Panc1 (cell line): ENCODE measurements at regions not wholly inside any gene's neighbourhood (a gene's known extent, or its start where the extent isn't known, plus 50 kb on each side); places are given as distances from the start of the nearest gene placed in this dataset.
A peak's percentile ranks its signal among the peaks of the same experiment; 100 is the strongest.

Experiments
- ATAC-seq: fragments of 200-7000 bp; cut with Tn5 transposase; 2 replicates; pipeline ENCODE4 v1.9.1; 2020; ENCODE audit warnings: mild to moderate bottlenecking, moderate library complexity
- BruUV-seq: library from RNA; stranded (reverse); fragments of 400-500 nt; replicated peaks from 2 replicates; lab custom pipeline; 2021; lab: Mats Ljungman, UMichigan
- CTCF ChIA-PET: fragments of 300-600 bp; sonication (Branson Sonifier 250); formaldehyde crosslinking; loops from one replicate; lab custom pipeline; 2022; ENCODE audit warnings: antibody characterized with exemption; lab: Charles Lee
- POLR2A ChIA-PET: fragments of 300-600 bp; sonication (Branson Sonifier 250); formaldehyde crosslinking; loops from one replicate; lab custom pipeline; 2022; ENCODE audit warnings: antibody characterized with exemption; lab: Charles Lee
- DNase-seq: peaks from one replicate; pipeline ENCODE4 v3.0.0-alpha.2; 2010; ENCODE audit warnings: low read depth, low spot score
- H3K27ac ChIP-seq: 2 replicates; pipeline ENCODE4 v1.5.1; 2011; ENCODE audit warnings: mild to moderate bottlenecking, low read length, inconsistent platforms
- H3K27me3 ChIP-seq: fragments of 200-500 bp; sonication (Bioruptor generic); 2 replicates; pipeline ENCODE4 v1.6.0; 2014; ENCODE audit warnings: low read length, inconsistent platforms; ENCODE audit not compliant: control insufficient read depth, insufficient read depth
- H3K36me3 ChIP-seq: fragments of 200-500 bp; sonication (Bioruptor generic); 2 replicates; pipeline ENCODE4 v1.5.1; 2014; ENCODE audit warnings: inconsistent platforms, mild to moderate bottlenecking, low read length, moderate library complexity; ENCODE audit not compliant: control insufficient read depth, insufficient read depth
- H3K4me1 ChIP-seq: 2 replicates; pipeline ENCODE4 v1.5.1; 2011; ENCODE audit warnings: inconsistent platforms, mild to moderate bottlenecking, low read length, moderate library complexity; ENCODE audit not compliant: control insufficient read depth, insufficient read depth
- H3K4me3 ChIP-seq, 2 experiments: 2 replicates each; pipeline ENCODE4 v1.5.1; 2011 to 2012; ENCODE audit warnings: low read depth in 2 of 2, low read length in 2 of 2, mild to moderate bottlenecking in 2 of 2, inconsistent platforms in 1 of 2, moderate library complexity in 1 of 2
- H3K9me3 ChIP-seq: fragments of 200-500 bp; sonication (Bioruptor generic); 2 replicates; pipeline ENCODE4 v1.5.1; 2014; ENCODE audit warnings: low read depth, mild to moderate bottlenecking, inconsistent platforms, low read length, moderate library complexity; ENCODE audit not compliant: control insufficient read depth, insufficient read depth
- POLR2AphosphoS5 ChIP-seq: IDR thresholded peaks from 2 replicates; pipeline ENCODE4 v1.6.1; 2012; ENCODE audit warnings: mild to moderate bottlenecking, low read depth, low read length, moderate library complexity
- SIN3A ChIP-seq: IDR thresholded peaks from 2 replicates; pipeline ENCODE4 v1.6.1; 2012; ENCODE audit warnings: low read depth, mild to moderate bottlenecking, low read length, moderate library complexity, borderline replicate concordance; ENCODE audit not compliant: insufficient read depth
- TCF7L2 ChIP-seq: IDR thresholded peaks from 2 replicates; pipeline ENCODE4 v1.6.1; 2011; ENCODE audit warnings: mild to moderate bottlenecking, low read depth, low read length, inconsistent platforms
- in situ Hi-C: cut with HindIII; loops from 2 replicates; pipeline ENCODE4 v1.10.0; 2016; ENCODE audit warnings: low sequenced_read_pairs, low pct_unique_long_range_greater_than_20kb
- intact Hi-C: fragments of 100-400 bp; cut with micrococcal nuclease; formaldehyde crosslinking; loops from one replicate; pipeline ENCODE4 v1.10.0; 2022; ENCODE audit not compliant: unreplicated experiment
- TF ChIP-seq, protein P1 (sequence below): fragments of 450-650 bp; IDR thresholded peaks from 2 replicates; pipeline ENCODE4 v1.5.1; 2017; ENCODE audit warnings: mild to moderate bottlenecking
- TF ChIP-seq, protein P2 (sequence below), 2 experiments: IDR thresholded peaks; 2 replicates each; pipeline ENCODE4 v1.6.1; 2011 to 2012; ENCODE audit warnings: low read depth in 2 of 2, control low read depth in 1 of 2, low read length in 1 of 2, mild to moderate bottlenecking in 1 of 2, moderate library complexity in 1 of 2; ENCODE audit not compliant: insufficient read depth in 1 of 2

DNA sequence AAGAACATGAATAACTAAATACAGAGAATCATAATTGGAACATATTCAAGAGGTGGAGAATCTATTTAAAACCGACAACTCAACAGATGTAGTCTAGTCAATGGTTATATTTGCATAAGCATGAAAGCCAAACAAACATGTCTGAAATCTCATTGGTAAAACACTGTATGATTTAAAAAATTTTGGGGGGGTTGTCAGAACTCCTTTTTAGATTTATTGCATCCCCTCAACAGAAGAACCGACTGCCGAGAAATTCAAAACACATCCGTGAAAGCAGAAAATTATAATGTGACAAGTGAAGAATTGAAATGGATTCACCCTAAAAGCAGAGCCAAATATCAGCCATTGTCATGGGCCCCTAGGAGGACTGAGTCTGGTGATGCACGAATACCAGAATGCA lies 633.4 kb upstream of the KCNMB2 start:
- no peaks in the 10 kb centered on the region for H3K27me3 ChIP-seq
- H3K36me3 ChIP-seq: no peaks in the 10 kb centered on the region
- ChIA-PET POLR2A (no interaction called here), CTCF (no interaction called here)
- H3K4me1 ChIP-seq: peaks cover 19% of the 10 kb centered on the region; the same call in 1 of the 2 replicates
- peaks cover 3% of the 10 kb centered on the region; the same call in 1 of the 2 replicates for H3K9me3 ChIP-seq
- no peak overlapping the region for H3K4me3 ChIP-seq
- DNase-seq (no peak), ATAC-seq (no peak)
- TF ChIP-seq POLR2AphosphoS5 (no peak), TCF7L2 (no peak), SIN3A (no peak)
- TF ChIP-seq, protein P1, sequence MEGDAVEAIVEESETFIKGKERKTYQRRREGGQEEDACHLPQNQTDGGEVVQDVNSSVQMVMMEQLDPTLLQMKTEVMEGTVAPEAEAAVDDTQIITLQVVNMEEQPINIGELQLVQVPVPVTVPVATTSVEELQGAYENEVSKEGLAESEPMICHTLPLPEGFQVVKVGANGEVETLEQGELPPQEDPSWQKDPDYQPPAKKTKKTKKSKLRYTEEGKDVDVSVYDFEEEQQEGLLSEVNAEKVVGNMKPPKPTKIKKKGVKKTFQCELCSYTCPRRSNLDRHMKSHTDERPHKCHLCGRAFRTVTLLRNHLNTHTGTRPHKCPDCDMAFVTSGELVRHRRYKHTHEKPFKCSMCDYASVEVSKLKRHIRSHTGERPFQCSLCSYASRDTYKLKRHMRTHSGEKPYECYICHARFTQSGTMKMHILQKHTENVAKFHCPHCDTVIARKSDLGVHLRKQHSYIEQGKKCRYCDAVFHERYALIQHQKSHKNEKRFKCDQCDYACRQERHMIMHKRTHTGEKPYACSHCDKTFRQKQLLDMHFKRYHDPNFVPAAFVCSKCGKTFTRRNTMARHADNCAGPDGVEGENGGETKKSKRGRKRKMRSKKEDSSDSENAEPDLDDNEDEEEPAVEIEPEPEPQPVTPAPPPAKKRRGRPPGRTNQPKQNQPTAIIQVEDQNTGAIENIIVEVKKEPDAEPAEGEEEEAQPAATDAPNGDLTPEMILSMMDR: no peak
- TF ChIP-seq, protein P2, sequence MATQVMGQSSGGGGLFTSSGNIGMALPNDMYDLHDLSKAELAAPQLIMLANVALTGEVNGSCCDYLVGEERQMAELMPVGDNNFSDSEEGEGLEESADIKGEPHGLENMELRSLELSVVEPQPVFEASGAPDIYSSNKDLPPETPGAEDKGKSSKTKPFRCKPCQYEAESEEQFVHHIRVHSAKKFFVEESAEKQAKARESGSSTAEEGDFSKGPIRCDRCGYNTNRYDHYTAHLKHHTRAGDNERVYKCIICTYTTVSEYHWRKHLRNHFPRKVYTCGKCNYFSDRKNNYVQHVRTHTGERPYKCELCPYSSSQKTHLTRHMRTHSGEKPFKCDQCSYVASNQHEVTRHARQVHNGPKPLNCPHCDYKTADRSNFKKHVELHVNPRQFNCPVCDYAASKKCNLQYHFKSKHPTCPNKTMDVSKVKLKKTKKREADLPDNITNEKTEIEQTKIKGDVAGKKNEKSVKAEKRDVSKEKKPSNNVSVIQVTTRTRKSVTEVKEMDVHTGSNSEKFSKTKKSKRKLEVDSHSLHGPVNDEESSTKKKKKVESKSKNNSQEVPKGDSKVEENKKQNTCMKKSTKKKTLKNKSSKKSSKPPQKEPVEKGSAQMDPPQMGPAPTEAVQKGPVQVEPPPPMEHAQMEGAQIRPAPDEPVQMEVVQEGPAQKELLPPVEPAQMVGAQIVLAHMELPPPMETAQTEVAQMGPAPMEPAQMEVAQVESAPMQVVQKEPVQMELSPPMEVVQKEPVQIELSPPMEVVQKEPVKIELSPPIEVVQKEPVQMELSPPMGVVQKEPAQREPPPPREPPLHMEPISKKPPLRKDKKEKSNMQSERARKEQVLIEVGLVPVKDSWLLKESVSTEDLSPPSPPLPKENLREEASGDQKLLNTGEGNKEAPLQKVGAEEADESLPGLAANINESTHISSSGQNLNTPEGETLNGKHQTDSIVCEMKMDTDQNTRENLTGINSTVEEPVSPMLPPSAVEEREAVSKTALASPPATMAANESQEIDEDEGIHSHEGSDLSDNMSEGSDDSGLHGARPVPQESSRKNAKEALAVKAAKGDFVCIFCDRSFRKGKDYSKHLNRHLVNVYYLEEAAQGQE (IDR thresholded peaks at IDR 0.05; ENCODE audit: insufficient read depth in 1 of 2, low read depth in 2 of 2, low read length in 1 of 2): no peak
- H3K27ac ChIP-seq: peak overlapping the region; percentile 81; the same call in 1 of the 2 replicates
- intact Hi-C loops: no loop called here
- BruUV-seq: no TSS peak
- in situ Hi-C loops: no loop called here

DNA sequence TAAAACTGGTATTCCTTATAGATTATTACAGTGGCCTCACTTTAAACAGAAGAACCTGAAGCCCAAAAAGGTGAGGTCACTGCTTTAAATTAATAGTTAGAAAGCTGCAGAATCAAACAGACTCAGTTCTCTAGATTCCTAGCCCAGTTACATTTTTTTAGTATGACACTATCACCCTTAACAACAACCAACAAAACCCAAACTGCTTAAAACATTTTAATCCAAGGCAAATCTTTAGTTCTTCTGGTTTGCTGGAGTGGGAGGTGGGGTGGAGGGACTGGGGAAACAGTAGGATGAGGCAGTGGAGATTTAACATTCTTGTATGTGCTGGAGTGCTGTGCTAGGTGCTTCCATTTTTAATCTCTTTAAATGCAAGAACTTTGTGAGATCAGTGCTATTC lies 631.6 kb upstream of the KCNMB2 start:
- H3K27me3 ChIP-seq: no peaks in the 10 kb centered on the region
- peaks cover 3% of the 10 kb centered on the region; the same call in 1 of the 2 replicates for H3K9me3 ChIP-seq
- peaks cover 19% of the 10 kb centered on the region; the same call in 1 of the 2 replicates for H3K4me1 ChIP-seq
- POLR2A ChIA-PET: no interaction called here
- in situ Hi-C loops: no loop called here
- intact Hi-C loops: no loop called here
- TF ChIP-seq, protein P1: no peak
- TF ChIP-seq POLR2AphosphoS5 (no peak), SIN3A (no peak), TCF7L2 (no peak)
- TF ChIP-seq, protein P2 (IDR thresholded peaks at IDR 0.05; ENCODE audit: insufficient read depth in 1 of 2, low read depth in 2 of 2, low read length in 1 of 2): no peak
- no peak overlapping the region for H3K4me3 ChIP-seq
- no peaks in the 10 kb centered on the region for H3K36me3 ChIP-seq
- DNase-seq: no peak
- CTCF ChIA-PET: no interaction called here
- H3K27ac ChIP-seq: peak overlapping the region; percentile 81
- ATAC-seq: no peak
- BruUV-seq: no TSS peak
